SU-DHL-6 (cell line): ENCODE measurements at regions not wholly inside any gene's neighbourhood (a gene's known extent, or its start where the extent isn't known, plus 50 kb on each side); places are given as distances from the start of the nearest gene placed in this dataset.

ENCODE experiments used
- H2AFZ ChIP-seq: fragments of 200-600 bp; sonication (generic); 2 replicates; pipeline ENCODE4 v1.6.1; 2014; ENCODE audit warnings: low read depth, mild to moderate bottlenecking, moderate library complexity, mixed read lengths, antibody characterized with exemption, low read length; ENCODE audit not compliant: severe bottlenecking
- H3F3A ChIP-seq: fragments of 200-600 bp; shearing (Covaris generic); 2 replicates; pipeline ENCODE4 v1.6.0; 2016; ENCODE audit warnings: antibody characterized with exemption, mild to moderate bottlenecking; ENCODE audit not compliant: insufficient read depth
- H3K27ac ChIP-seq: fragments of 200-600 bp; sonication (generic); 2 replicates; pipeline ENCODE4 v1.5.1; 2016; ENCODE audit warnings: low read depth, mild to moderate bottlenecking, low read length, moderate library complexity, mixed read lengths
- H3K27me3 ChIP-seq: fragments of 200-600 bp; sonication (generic), shearing (Covaris generic); 2 replicates; pipeline ENCODE4 v1.6.0; 2014; ENCODE audit warnings: mild to moderate bottlenecking, low read length
- H3K36me3 ChIP-seq: fragments of 200-600 bp; sonication (generic); 2 replicates; pipeline ENCODE4 v1.6.1; 2014; ENCODE audit warnings: mild to moderate bottlenecking, low read length, mixed read lengths
- H3K4me2 ChIP-seq: fragments of 300-600, 200-600 bp; shearing (Covaris generic), sonication (generic); 2 replicates; pipeline ENCODE4 v1.6.0; 2014; ENCODE audit warnings: low read length, low read depth, mild to moderate bottlenecking; ENCODE audit not compliant: poor library complexity, severe bottlenecking
- H3K4me3 ChIP-seq: fragments of 200-600 bp; sonication (generic); 2 replicates; pipeline ENCODE4 v1.5.1; 2014; ENCODE audit warnings: antibody characterized with exemption, low read length, mild to moderate bottlenecking, mixed read lengths; ENCODE audit not compliant: insufficient read depth, poor library complexity, severe bottlenecking
- H3K79me2 ChIP-seq: fragments of 200-600 bp; sonication (generic); 2 replicates; pipeline ENCODE4 v1.6.1; 2014; ENCODE audit warnings: mild to moderate bottlenecking, low read length, moderate library complexity; ENCODE audit not compliant: insufficient read depth
- H3K9ac ChIP-seq: fragments of 200-600 bp; sonication (generic); 2 replicates; pipeline ENCODE4 v1.7.0; 2014; ENCODE audit warnings: mild to moderate bottlenecking, low read length
- H3K9me2 ChIP-seq: fragments of 200-600 bp; sonication (generic); replicated peaks from 2 replicates; pipeline ENCODE4 v1.6.1; 2014; ENCODE audit warnings: low read length; ENCODE audit not compliant: insufficient read depth
- H3K9me3 ChIP-seq: fragments of 200-600 bp; sonication (generic); 2 replicates; pipeline ENCODE4 v1.6.1; 2014; ENCODE audit warnings: low read length, mixed read lengths; ENCODE audit not compliant: insufficient read depth
- H4K20me1 ChIP-seq: fragments of 200-600 bp; sonication (generic); 2 replicates; pipeline ENCODE4 v1.6.1; 2014; ENCODE audit warnings: low read depth, mild to moderate bottlenecking, antibody characterized with exemption, low read length, moderate library complexity, mixed read lengths
- EZH2phosphoT487 ChIP-seq: fragments of 200-600 bp; sonication (generic), shearing (Covaris generic); conservative IDR thresholded peaks from 2 replicates; pipeline ENCODE4 v1.6.1; 2018; ENCODE audit warnings: mild to moderate bottlenecking, antibody characterized with exemption, low read length, moderate library complexity, mixed read lengths
- TF ChIP-seq, protein P1 (sequence below): fragments of 200-600 bp; sonication (generic); IDR thresholded peaks from one replicate; pipeline ENCODE4 v1.5.1; 2017; ENCODE audit warnings: antibody characterized with exemption, mild to moderate bottlenecking, low read length, moderate library complexity; ENCODE audit not compliant: insufficient read depth, poor library complexity, severe bottlenecking

DNA sequence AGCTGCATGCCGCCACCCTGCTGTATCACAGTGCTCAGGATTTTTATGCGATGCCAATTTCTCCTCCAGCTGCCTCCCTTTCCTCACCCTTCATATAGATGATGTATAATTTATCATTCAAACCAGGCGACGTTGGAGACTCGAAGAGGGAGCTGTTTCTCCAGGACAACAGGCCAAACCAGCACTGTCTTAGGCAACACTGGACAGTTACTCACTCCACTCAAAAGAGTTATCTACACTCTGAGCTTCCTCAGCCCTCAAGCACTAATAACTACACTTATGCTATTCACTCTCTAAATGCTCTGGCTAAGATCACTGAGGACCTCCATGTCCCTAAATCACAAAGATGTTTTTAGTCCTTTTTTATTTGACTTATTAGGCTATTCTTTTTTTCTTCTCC lies 87.3 kb upstream of the RFC3 start:
- Histone ChIP-seq H4K20me1 (no peaks in the 10 kb centered on the region), H3K9me3 (no peaks in the 10 kb centered on the region), H3K4me3 (no peak overlapping the region), H3K9me2 (no peaks in the 10 kb centered on the region), H2AFZ (peak overlapping the region; percentile 10), H3K36me3 (no peaks in the 10 kb centered on the region), H3K9ac (peak overlapping the region; percentile 57), H3K27me3 (no peaks in the 10 kb centered on the region), H3K4me2 (peak overlapping the region; percentile 61), H3F3A (peaks cover 41% of the 10 kb centered on the region), H3K27ac (peak overlapping the region; percentile 96), H3K79me2 (no peaks in the 10 kb centered on the region)
- TF ChIP-seq, protein P1, sequence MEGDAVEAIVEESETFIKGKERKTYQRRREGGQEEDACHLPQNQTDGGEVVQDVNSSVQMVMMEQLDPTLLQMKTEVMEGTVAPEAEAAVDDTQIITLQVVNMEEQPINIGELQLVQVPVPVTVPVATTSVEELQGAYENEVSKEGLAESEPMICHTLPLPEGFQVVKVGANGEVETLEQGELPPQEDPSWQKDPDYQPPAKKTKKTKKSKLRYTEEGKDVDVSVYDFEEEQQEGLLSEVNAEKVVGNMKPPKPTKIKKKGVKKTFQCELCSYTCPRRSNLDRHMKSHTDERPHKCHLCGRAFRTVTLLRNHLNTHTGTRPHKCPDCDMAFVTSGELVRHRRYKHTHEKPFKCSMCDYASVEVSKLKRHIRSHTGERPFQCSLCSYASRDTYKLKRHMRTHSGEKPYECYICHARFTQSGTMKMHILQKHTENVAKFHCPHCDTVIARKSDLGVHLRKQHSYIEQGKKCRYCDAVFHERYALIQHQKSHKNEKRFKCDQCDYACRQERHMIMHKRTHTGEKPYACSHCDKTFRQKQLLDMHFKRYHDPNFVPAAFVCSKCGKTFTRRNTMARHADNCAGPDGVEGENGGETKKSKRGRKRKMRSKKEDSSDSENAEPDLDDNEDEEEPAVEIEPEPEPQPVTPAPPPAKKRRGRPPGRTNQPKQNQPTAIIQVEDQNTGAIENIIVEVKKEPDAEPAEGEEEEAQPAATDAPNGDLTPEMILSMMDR: no peak

DNA sequence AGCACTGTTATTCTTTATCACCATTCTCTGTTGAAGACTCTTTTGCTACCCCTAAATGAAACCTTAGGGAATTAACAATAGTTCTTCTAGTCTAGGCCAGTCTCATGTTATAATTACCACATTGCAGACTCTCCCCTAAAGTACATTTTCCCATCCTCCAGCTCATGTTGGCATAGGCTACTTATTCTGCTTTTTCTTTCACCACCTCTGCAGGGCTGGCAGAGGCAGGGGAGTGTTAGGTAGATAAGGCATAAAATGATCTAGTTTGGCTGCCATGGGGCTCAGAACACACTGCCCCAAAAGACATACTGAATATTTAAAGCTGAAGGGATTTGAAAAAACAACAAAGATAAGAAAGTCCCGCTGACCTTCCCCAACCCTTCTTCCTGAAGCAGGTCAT lies 82.7 kb upstream of the RFC3 start:
- no peak overlapping the region for H2AFZ ChIP-seq
- no peaks in the 10 kb centered on the region for H3K79me2 ChIP-seq
- H3K4me2 ChIP-seq: no peak overlapping the region
- peaks cover 41% of the 10 kb centered on the region for H3F3A ChIP-seq
- no peaks in the 10 kb centered on the region for H3K36me3 ChIP-seq
- peak overlapping the region; percentile 8; the same call in 1 of the 2 replicates for H3K27ac ChIP-seq
- H3K9ac ChIP-seq: 0 out of 2 replicates have a peak overlapping the region, but pooled peaks have one; percentile 1
- no peaks in the 10 kb centered on the region for H4K20me1 ChIP-seq
- no peak for TF ChIP-seq EZH2phosphoT487
- TF ChIP-seq, protein P1: no peak
- H3K4me3 ChIP-seq: no peak overlapping the region
- no peaks in the 10 kb centered on the region for H3K9me3 ChIP-seq
- no peaks in the 10 kb centered on the region for H3K9me2 ChIP-seq
- H3K27me3 ChIP-seq: no peaks in the 10 kb centered on the region

DNA sequence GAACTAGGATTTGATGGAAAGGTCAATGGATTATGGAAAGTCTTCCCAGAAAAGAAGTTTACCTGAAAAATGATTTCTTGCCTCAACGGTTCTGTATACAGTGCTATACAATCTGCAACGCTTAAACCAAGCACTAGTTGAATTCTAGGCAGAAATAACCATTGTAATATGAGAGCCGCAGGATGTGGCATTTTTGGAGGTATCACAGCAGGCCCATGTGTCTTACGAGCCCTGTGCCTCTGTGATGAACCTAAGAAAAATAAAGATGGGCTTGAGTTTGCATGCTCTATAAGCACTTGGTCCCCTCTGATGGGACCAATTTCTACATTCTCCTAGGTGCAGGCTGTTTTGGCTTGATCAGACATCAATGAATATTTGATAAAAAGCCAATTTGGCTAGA lies 78.7 kb upstream of the RFC3 start:
- peaks cover 61% of the 10 kb centered on the region for H3F3A ChIP-seq
- H3K79me2 ChIP-seq: no peaks in the 10 kb centered on the region
- H3K36me3 ChIP-seq: no peaks in the 10 kb centered on the region
- H3K4me2 ChIP-seq: peak overlapping the region; percentile 40
- H3K9me2 ChIP-seq: no peaks in the 10 kb centered on the region
- H4K20me1 ChIP-seq: no peaks in the 10 kb centered on the region
- TF ChIP-seq EZH2phosphoT487: no peak
- TF ChIP-seq, protein P1: no peak
- H3K4me3 ChIP-seq: peak overlapping the region; percentile 1
- H3K27ac ChIP-seq: peak overlapping the region; percentile 81
- H2AFZ ChIP-seq: peak overlapping the region; percentile 71
- H3K9me3 ChIP-seq: no peaks in the 10 kb centered on the region
- H3K9ac ChIP-seq: peak overlapping the region; percentile 51
- no peaks in the 10 kb centered on the region for H3K27me3 ChIP-seq
